Keratinocyte (primary cell): ENCODE measurements at regions not wholly inside any gene's neighbourhood (a gene's known extent, or its start where the extent isn't known, plus 50 kb on each side); places are given as distances from the start of the nearest gene placed in this dataset.

Experiments
- CTCF ChIP-seq, 3 experiments: IDR thresholded peaks in 1 of 3; conservative IDR thresholded peaks in 1 of 3; optimal IDR thresholded peaks in 1 of 3; 2 replicates in 2 of 3; 3 replicates in 1 of 3; pipeline versions ENCODE3 to v1.5.1; 2011; ENCODE audit warnings: low read length in 3 of 3, mild to moderate bottlenecking in 3 of 3, moderate library complexity in 2 of 3, control low read depth in 1 of 3, inconsistent platforms in 1 of 3; ENCODE audit not compliant: insufficient read depth in 2 of 3; ENCODE audit errors: extremely low read depth in 1 of 3
- EZH2 ChIP-seq: IDR thresholded peaks from one replicate; pipeline ENCODE4 v1.6.1; 2012; ENCODE audit warnings: inconsistent platforms, mild to moderate bottlenecking, low read length, moderate library complexity

- TF ChIP-seq CTCF (optimal IDR thresholded peaks at IDR 0.05 in 1 of 3, IDR thresholded peaks at IDR 0.05 in 1 of 3, conservative IDR thresholded peaks at IDR 0.05 in 1 of 3; ENCODE audit: extremely low read depth in 1 of 3, insufficient read depth in 2 of 3, low read length in 3 of 3) (no peak), EZH2 (no peak)
Observed at GRCh38 chr5:62922191-62922590, 343.6 kb downstream of the LRRC70 start.
